SH-SY5Y (cell line): ENCODE measurements at regions not wholly inside any gene's neighbourhood (a gene's known extent, or its start where the extent isn't known, plus 50 kb on each side); places are given as distances from the start of the nearest gene placed in this dataset.

Experiments
- GATA2 ChIP-seq: IDR thresholded peaks from 2 replicates; pipeline ENCODE4 v1.6.1; 2011; ENCODE audit warnings: mild to moderate bottlenecking, low read depth, low read length
- GATA3 ChIP-seq: IDR thresholded peaks from 2 replicates; pipeline ENCODE4 v1.6.1; 2011; ENCODE audit warnings: low read depth, mild to moderate bottlenecking, low read length, moderate library complexity

DNA sequence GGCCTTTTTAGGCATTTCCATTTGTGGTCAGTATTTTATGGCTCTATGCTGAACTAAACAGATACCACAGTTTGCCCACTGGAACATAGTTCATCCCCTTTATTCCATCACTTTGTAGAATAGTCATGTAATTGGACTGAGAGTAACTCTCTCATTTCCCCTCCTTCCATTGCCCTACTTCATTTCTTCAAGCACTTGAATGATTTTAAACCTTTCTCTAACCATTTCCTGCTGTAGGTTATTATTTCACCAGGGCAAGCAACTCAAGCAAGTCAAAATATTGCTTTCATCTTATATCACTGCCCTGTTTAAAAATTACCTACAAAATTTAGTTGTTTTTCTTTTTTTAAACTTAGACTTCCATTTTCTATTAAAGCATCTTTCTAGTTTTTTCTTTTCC is 177.0 kb downstream of the RAP2B start:
- no peak for TF ChIP-seq GATA2
- no peak for TF ChIP-seq GATA3

DNA sequence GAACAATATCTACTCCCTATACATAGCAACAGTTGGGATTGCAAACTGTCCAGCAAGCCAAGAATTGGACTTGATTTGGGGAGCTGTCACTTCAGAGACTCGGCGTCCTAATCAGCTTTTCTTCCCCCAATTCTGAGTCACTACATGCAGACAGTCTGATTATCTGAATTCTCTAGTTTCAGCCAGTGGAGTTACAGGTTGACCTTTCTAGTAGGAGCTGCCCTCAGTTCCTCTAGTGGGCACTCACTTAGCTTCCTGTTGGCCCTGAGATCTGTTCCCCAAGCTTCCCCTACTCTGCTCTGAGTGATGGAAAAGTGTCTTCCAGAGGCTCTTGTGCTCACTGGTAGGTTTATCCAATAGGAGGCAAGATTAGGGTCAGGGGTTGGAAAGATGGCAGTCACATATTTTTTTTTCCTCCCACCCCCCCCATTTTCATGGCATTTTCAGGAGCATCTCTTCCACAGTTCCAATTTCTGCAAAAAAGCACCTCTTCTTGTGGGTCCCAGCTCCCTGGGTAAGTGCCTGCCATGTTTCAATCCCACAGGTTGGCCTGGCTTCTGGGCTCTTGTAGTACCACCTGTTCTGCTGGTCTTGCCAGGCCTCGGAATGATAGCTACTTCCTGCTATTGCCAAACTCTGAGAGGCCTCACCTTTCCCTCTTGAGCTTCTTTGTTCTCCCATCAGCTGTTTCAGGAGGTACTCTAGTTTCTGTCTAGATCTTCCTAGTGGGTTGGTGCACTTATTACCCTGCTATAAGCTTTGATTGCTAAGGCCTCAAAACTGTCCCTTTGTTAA is 182.2 kb downstream of the RAP2B start:
- no peak for TF ChIP-seq GATA3
- TF ChIP-seq GATA2: no peak

DNA sequence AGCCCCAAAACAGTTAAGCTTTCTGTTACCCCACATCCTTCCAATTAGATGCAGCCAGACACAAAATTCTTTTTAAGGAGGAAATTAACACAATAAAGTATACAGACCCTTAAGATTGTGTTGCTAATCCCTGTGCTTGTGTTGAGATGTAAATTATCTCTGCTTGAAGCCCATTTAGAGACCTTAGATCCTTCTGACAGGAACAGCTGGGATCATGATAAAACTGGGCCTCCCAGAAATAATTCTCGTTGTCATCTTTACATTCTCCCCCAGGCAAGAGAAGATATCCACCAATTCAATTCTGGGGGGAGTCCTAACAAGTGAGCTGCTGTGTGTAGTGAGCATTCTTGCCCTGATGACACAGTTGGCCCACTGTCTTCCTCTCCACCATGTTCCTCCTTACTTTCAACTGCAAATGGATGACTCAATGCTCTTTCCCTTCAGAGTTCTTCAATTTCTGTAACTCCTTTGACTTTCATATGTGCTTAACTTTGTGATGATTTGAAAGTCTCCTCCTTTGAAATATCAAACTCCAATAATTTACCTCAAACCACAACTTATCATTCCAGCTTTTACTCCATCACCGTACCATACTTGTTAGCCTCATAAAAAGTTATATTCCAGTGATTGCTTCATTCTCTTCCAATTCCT is 186.6 kb downstream of the RAP2B start:
- TF ChIP-seq GATA2 (no peak), GATA3 (no peak)

DNA sequence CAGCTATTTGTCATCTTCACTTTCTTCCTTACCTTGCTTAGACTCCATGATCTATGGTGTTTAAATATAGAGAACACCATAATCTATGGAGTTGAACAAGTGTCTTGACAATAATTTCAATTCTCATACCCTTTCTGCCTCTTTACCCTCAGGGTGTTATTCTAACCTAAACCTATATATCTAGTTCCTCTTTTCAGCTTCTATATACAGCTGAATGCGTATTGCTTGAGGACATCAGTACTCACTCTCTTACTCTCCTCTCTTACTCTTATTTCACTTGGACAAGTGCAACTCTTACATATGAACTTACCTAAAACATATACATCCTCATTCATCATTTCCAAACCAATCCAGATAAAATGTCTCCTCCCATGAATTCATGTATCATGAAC is 187.1 kb downstream of the RAP2B start:
- no peak for TF ChIP-seq GATA2
- no peak for TF ChIP-seq GATA3

GRCh38 chr3:153350420-153350819 is 188.4 kb downstream of the RAP2B start:
- TF ChIP-seq GATA3 (no peak), GATA2 (no peak)

- TF ChIP-seq GATA2: no peak
- no peak for TF ChIP-seq GATA3
Measured at GRCh38 chr3:153354641-153355040, 192.6 kb downstream of the RAP2B start.

DNA sequence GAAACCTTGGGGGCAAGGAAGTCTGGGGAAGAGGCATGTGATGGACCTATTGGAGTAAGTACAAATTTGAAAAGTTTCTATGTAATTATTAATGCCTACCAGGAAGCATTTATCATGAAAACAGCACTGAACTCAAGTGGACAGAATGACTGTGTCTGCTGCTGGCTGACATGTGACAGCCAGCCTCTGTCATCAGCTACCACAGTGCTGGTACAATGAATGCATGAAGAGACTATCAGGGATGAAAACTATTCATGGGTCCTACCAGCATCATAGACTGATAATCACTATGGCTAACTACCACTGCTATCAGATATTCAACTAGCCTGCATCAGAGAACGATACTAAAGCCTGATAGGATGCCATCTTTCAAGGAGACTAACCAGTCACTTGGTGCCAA is 193.5 kb downstream of the RAP2B start:
- TF ChIP-seq GATA3 (no peak), GATA2 (no peak)

- TF ChIP-seq GATA2 (no peak), GATA3 (no peak)
Measured at GRCh38 chr3:153356908-153357307, 194.9 kb downstream of the RAP2B start.

DNA sequence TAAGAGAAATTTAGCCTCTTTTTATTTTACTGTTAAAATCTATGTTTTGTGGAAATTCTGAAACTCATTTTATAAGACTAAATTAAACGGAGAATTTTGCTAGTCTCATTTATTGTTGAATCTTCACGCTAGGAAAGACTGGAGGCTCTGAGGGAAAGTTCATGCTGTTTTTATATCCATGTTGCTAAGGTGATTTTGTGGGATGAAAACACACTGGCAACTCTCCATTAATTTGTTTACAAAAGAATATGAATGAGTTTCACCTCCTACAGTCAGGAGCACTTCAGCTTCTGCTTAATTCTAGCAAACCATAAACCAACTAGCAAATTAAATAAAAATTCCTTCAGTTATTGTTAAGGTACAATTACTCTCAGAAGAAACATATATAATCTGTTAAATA is 195.4 kb downstream of the RAP2B start:
- TF ChIP-seq GATA3: no peak
- TF ChIP-seq GATA2: no peak

GRCh38 chr3:153369561-153370374 is 207.7 kb downstream of the RAP2B start:
- TF ChIP-seq GATA2: no peak
- TF ChIP-seq GATA3: no peak

DNA sequence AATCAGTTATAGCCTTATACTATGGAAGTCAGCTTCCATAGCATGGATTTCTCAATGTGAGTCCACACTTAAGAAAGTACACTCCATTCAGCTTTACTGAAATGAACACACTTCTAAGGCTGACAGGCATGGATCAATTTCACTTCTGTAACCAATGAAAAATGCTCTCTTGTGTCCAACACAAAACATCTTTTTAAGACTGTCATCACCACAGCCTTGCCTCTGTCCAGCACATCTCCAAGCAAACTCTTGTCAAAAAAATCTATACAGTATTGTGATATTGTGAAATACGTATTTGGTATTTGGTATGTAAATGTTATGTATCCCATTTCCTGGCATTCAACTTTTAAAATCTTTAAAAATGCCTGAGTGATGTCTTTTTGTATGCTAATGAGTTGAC is 208.7 kb downstream of the RAP2B start:
- no peak for TF ChIP-seq GATA2
- no peak for TF ChIP-seq GATA3

DNA sequence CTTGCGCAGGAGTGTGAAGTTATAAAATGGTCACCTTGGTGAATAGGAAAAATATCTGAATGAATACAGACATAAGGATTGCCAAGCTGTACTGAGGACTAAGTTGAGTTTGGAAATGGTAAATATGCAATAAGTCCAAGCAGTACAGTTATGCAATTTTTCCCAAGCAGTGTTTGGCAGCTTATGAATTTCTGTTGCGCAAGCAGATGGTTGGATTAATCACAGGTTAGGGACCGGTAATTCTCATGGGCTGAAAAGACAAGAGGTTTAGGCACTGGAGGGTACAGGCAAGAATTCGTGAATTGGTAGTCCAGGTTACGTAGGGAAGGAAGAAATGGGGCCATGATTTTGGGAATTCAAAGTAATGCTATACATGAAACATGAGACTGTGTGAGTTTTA is 210.3 kb downstream of the RAP2B start:
- TF ChIP-seq GATA2 (no peak), GATA3 (no peak)

GRCh38 chr3:153373606-153374005 is 211.6 kb downstream of the RAP2B start:
- no peak for TF ChIP-seq GATA3
- TF ChIP-seq GATA2: no peak

- TF ChIP-seq GATA2 (no peak), GATA3 (no peak)
Measured at GRCh38 chr3:153379516-153379915, 217.5 kb downstream of the RAP2B start.

DNA sequence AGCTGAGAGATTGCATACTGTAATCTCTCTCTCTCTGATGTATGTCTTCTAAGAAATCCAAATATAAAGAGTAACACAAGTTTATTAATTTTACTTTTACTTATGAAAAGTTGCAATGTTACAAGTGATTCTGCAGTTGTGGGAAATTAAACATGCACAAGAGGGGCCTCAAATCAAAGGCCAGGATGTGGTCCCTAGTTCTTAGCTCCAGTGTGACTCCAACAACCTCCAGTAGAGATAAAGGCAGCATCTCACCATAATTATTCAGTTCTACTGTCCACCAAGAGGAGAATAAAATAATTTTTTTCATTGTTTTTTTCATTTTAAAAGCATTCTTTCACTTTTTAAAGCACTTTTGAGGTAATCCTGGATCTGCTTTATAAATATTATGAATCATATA is 223.3 kb downstream of the RAP2B start:
- TF ChIP-seq GATA3: no peak
- TF ChIP-seq GATA2: no peak

GRCh38 chr3:153392363-153392762 is 230.3 kb downstream of the RAP2B start:
- TF ChIP-seq GATA3 (no peak), GATA2 (no peak)
